RWPE2 (cell line): ENCODE measurements at regions not wholly inside any gene's neighbourhood (a gene's known extent, or its start where the extent isn't known, plus 50 kb on each side); places are given as distances from the start of the nearest gene placed in this dataset.

Experiments used
- ATAC-seq: fragments of 200-7000 bp; cut with Tn5 transposase; 3 replicates; pipeline ENCODE4 v1.9.1; 2021; ENCODE audit warnings: low read depth
- DNase-seq: peaks from one replicate; pipeline ENCODE4 v3.0.0-alpha.2; 2020; ENCODE audit warnings: low spot score
- H3K27ac ChIP-seq: fragments of 450-650 bp; 2 replicates; pipeline ENCODE4 v1.5.1; 2017; ENCODE audit warnings: mild to moderate bottlenecking; ENCODE audit not compliant: poor library complexity, severe bottlenecking
- H3K27me3 ChIP-seq: fragments of 250-450 bp; sonication (Bioruptor Pico); 2 replicates; pipeline ENCODE4 v1.5.1; 2021; ENCODE audit warnings: mild to moderate bottlenecking, moderate library complexity; ENCODE audit not compliant: insufficient read depth, poor library complexity, severe bottlenecking
- H3K36me3 ChIP-seq: fragments of 250-450 bp; sonication (Bioruptor Pico); 2 replicates; pipeline ENCODE4 v1.5.1; 2020; ENCODE audit warnings: low read depth, mild to moderate bottlenecking, moderate library complexity
- H3K4me1 ChIP-seq: fragments of 250-450 bp; sonication (Bioruptor Pico); 2 replicates; pipeline ENCODE4 v1.5.1; 2021; ENCODE audit warnings: mild to moderate bottlenecking, moderate library complexity; ENCODE audit not compliant: insufficient read depth, poor library complexity, severe bottlenecking
- H3K4me3 ChIP-seq: fragments of 250-450 bp; sonication (Bioruptor Pico); 2 replicates; pipeline ENCODE4 v1.5.1; 2021; ENCODE audit warnings: mild to moderate bottlenecking, moderate library complexity; ENCODE audit not compliant: severe bottlenecking
- H3K9me3 ChIP-seq: fragments of 250-450 bp; sonication (Bioruptor Pico); 2 replicates; pipeline ENCODE4 v1.5.1; 2021; ENCODE audit warnings: mild to moderate bottlenecking, moderate library complexity; ENCODE audit not compliant: severe bottlenecking
- TF ChIP-seq, protein P1 (sequence below): fragments of 450-650 bp; IDR thresholded peaks from one replicate; pipeline ENCODE4 v1.5.1; 2017; ENCODE audit warnings: mild to moderate bottlenecking, moderate library complexity; ENCODE audit not compliant: poor library complexity, severe bottlenecking

DNA sequence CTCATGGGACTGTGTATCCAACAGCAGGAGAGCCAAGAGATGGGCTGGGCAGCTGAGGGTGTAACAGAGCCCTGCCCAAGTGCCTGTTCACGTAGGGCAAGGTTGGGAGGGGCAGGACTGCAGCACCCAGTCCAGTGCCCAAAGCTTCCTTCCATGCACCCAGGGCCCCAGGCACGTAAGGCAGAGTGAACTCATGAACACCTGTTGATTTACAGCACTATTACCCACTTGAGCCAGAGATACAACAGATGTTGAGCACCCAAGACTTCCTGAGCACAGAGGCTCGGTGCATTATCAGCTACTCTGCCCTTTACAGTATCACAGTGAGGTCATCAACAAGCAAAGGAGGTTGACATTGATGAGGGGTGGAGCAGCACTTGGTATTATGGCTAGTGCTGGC lies 50.2 kb upstream of the FHL2 start:
- H3K4me3 ChIP-seq = no peak overlapping the region
- H3K27ac ChIP-seq = no peak overlapping the region
- H3K27me3 ChIP-seq = no peaks in the 10 kb centered on the region
- H3K9me3 ChIP-seq = no peaks in the 10 kb centered on the region
- no peak for ATAC-seq
- H3K36me3 ChIP-seq = no peaks in the 10 kb centered on the region
- no peak for DNase-seq
- TF ChIP-seq, protein P1, sequence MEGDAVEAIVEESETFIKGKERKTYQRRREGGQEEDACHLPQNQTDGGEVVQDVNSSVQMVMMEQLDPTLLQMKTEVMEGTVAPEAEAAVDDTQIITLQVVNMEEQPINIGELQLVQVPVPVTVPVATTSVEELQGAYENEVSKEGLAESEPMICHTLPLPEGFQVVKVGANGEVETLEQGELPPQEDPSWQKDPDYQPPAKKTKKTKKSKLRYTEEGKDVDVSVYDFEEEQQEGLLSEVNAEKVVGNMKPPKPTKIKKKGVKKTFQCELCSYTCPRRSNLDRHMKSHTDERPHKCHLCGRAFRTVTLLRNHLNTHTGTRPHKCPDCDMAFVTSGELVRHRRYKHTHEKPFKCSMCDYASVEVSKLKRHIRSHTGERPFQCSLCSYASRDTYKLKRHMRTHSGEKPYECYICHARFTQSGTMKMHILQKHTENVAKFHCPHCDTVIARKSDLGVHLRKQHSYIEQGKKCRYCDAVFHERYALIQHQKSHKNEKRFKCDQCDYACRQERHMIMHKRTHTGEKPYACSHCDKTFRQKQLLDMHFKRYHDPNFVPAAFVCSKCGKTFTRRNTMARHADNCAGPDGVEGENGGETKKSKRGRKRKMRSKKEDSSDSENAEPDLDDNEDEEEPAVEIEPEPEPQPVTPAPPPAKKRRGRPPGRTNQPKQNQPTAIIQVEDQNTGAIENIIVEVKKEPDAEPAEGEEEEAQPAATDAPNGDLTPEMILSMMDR = no peak
- peaks cover 23% of the 10 kb centered on the region for H3K4me1 ChIP-seq
